ENCODE measurements at regions not wholly inside any gene's neighbourhood (a gene's known extent, or its start where the extent isn't known, plus 50 kb on each side); places are given as distances from the start of the nearest gene placed in this dataset.

DNA sequence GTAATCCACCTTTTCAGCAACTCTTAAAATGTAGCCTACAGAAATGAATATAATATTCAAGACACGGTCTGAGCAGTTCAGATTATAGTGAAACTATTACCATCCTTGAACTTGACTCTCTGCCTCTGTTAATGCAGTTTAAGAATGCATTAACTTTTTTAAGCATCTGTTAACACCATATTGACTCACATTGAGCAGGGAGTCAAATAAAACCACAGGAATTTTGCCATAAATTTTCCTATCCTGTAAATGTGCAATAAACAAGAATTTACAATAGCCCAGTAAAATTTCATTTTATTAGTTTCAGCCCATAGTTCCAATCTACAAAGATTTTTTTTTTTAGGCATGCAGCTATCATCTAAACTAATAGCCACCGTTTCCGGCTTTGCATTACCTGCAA, 239.2 kb upstream of the DEFB112 start:
- no peak for TF ChIP-seq ZFP30 (CRISPR knock-in tag; IDR thresholded peaks at IDR 0.05)
- TF ChIP-seq, protein P1, sequence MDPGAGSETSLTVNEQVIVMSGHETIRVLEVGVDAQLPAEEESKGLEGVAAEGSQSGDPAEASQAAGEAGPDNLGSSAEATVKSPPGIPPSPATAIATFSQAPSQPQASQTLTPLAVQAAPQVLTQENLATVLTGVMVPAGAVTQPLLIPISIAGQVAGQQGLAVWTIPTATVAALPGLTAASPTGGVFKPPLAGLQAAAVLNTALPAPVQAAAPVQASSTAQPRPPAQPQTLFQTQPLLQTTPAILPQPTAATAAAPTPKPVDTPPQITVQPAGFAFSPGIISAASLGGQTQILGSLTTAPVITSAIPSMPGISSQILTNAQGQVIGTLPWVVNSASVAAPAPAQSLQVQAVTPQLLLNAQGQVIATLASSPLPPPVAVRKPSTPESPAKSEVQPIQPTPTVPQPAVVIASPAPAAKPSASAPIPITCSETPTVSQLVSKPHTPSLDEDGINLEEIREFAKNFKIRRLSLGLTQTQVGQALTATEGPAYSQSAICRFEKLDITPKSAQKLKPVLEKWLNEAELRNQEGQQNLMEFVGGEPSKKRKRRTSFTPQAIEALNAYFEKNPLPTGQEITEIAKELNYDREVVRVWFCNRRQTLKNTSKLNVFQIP (CRISPR knock-in tag; IDR thresholded peaks at IDR 0.05; ENCODE audit: borderline replicate concordance, low read depth): no peak
- no peak for TF ChIP-seq ZNF70 (CRISPR knock-in tag; IDR thresholded peaks at IDR 0.05)
- no peak for TF ChIP-seq TOX (CRISPR knock-in tag; IDR thresholded peaks at IDR 0.05; ENCODE audit: borderline replicate concordance)
- TF ChIP-seq PATZ1 (CRISPR knock-in tag; IDR thresholded peaks at IDR 0.05; ENCODE audit: borderline replicate concordance): no peak
- TF ChIP-seq ZNF565 (CRISPR knock-in tag; conservative IDR thresholded peaks at IDR 0.05; ENCODE audit: low read depth): no peak
- TF ChIP-seq TCF4 (CRISPR knock-in tag; IDR thresholded peaks at IDR 0.05; ENCODE audit: borderline replicate concordance): no peak
- no peak for TF ChIP-seq BACH2 (CRISPR knock-in tag; IDR thresholded peaks at IDR 0.05; ENCODE audit: borderline replicate concordance)

All from SK-N-SH treated with all-trans-retinoic acid at 6 μM for 48 hours (cell line).